SKM-1 treated with dmso at 0.1 percent for 144 hours (cell line): ENCODE measurements at regions not wholly inside any gene's neighbourhood (a gene's known extent, or its start where the extent isn't known, plus 50 kb on each side); places are given as distances from the start of the nearest gene placed in this dataset.
"Not testable (repeated sequence)": the region's sequence is repeated elsewhere in the genome, so short reads cannot be mapped to it uniquely, and the experiment has no call there.

ENCODE experiments used
- DNase-seq: peaks from one replicate; lab custom pipeline; 2025; ENCODE audit not compliant: unreplicated experiment; lab: John Stamatoyannopoulos, UW

- DNase-seq: no peak
Observed at GRCh38 chr1:227417756-227418480, 99.6 kb upstream of the CDC42BPA start.

- no peak for DNase-seq
Observed at GRCh38 chr1:227416156-227416830, 98.0 kb upstream of the CDC42BPA start.

DNA sequence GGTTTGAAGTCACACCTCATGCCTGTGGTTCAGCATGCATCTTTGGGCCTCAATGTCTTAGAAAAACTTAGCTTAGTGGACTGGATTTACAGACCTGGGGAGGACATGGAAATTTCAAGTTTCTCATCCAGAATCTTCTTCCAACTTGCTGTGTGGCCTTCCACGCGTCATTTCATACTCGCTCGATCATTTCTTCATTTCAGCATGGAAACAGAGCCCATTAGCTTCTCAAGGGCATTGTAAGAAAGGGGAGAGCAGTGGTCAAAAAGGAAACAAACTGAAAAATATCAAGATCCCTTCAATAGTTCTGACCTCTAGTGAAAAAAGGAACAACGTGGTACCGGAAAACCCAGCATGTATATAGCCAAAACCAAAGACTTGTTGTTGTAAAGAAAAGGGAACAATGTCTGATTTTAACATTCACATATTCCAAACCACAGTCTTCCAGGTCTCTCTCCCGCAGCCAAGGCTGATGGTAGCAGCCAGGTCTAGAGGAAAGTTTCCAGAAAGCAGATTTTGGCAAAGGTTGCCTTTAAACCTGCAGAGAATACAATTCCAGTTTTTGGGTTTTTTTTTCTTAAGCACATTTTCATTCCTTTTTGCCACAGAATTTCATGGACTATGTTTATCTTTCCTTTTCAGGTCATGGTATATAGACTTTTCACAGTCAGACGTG, 97.0 kb upstream of the CDC42BPA start:
- DNase-seq: no peak

DNA sequence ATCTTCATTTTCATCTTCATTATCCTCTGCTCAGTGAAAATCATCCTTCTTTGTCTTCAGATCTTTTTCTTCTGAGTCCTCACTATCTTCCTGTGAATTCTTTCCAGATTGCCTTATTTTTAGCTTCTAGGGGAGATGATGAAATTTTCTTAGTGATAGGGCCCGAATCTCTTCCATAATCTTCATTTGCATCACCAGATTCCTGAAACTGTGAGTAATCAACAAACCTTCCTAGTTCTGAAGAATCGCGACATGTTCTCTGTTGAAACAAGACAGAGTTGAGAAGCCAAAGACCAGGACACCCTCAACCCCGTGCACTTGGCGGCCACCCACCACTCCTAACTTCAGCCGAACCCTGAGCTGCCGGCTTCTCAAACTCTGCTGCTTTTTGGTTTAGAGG, 92.8 kb upstream of the CDC42BPA start:
- no peak for DNase-seq

- DNase-seq: not testable (repeated sequence)
Observed at GRCh38 chr1:227406332-227406731, 88.0 kb upstream of the CDC42BPA start.

GRCh38 chr1:227403535-227403934, 85.2 kb upstream of the CDC42BPA start:
- no peak for DNase-seq

- no peak for DNase-seq
Observed at GRCh38 chr1:227401562-227402342, 83.5 kb upstream of the CDC42BPA start.

DNA sequence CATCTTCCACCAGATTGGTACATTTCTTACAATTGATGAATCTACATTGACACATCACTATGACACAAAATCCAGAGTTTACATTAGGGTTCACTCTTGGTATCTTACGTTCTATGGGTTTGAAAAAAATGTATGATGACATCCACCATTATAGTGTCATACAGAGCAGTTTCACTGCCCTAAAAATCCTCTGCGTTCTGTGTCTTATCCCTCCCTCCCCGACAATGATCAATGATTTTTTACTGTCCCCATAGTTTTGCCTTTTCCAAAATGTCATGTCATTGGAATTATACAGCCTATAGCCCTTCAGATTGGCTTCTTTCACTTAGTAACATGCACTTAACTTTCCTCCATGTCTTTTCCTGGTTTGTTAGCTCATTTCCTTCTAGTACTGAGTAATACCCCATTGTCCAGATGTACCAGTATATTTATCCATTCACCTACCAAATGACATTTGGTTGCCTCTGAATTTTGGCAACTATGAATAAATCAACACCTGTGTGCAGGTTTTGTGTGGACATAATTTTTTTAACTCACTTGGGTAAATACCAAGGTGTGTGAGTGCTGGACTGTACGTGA, 80.9 kb upstream of the CDC42BPA start:
- no peak for DNase-seq

DNA sequence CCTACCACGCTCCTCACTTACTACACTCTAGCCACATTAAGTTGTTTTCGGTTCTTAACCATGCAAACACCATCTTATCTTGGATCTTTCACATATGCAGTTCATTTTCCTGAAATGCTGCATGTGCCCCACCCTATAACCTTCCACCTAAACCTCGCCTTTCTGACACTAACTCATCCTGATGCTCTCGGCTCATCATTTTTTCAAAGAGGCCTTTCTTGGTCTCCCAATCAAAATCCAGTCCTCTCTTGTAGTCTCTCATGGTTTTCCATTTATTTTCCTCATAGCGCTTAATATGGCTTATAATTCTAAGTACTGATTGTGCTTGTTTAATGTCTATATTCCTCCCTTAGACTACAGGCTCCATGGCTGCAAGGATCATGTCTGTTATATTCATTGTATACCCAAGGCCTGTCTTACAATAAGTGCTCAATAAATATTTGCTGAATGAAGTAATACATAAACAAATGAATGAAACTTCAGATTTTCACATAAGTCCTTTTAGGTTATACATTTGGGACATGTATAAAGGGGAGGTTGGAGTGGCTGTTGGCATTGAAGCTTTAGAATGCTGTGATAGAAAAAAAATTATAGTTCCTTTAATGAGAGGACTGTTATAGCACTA, 79.2 kb upstream of the CDC42BPA start:
- DNase-seq: no peak

GRCh38 chr1:227396539-227397353, 78.5 kb upstream of the CDC42BPA start:
- DNase-seq: no peak

- no peak for DNase-seq
Observed at GRCh38 chr1:227395426-227396028, 77.2 kb upstream of the CDC42BPA start.

- no peak for DNase-seq
Observed at GRCh38 chr1:227392984-227393764, 74.9 kb upstream of the CDC42BPA start.

GRCh38 chr1:227391879-227392278, 73.6 kb upstream of the CDC42BPA start:
- no peak for DNase-seq

DNA sequence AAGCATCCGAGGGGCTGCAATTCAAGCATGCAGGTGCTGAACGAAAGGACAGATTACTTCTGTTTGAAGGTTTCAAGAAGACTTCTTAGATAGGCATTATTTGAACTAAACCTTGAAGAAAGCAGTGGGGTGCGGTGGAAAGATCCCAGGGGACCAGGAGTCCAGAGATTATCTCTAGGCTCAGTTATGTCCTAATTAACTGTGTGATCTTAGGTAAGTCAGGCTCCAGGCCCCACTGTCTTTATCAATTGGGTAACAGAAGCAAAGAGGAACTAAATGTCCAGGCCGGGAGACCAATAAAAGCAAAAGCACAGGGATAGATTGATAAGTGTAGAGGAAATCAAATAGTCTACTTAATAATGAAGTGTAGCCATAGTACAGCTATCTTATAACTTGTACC, 72.9 kb upstream of the CDC42BPA start:
- no peak for DNase-seq

GRCh38 chr1:227390525-227390924, 72.2 kb upstream of the CDC42BPA start:
- DNase-seq: no peak

- no peak for DNase-seq
Observed at GRCh38 chr1:227388214-227389168, 70.2 kb upstream of the CDC42BPA start.

GRCh38 chr1:227379555-227379892, 61.2 kb upstream of the CDC42BPA start:
- no peak for DNase-seq
